H9 (cell line): ENCODE measurements at regions not wholly inside any gene's neighbourhood (a gene's known extent, or its start where the extent isn't known, plus 50 kb on each side); places are given as distances from the start of the nearest gene placed in this dataset.

Experiments
- DNase-seq: peaks from one replicate; pipeline ENCODE4 v3.0.0-alpha.2; 2017
- H2AFZ ChIP-seq: one replicate; pipeline ENCODE4 v1.6.1; 2013; ENCODE audit warnings: mild to moderate bottlenecking, low read length, control low read depth, moderate library complexity
- H2AK5ac ChIP-seq: 2 replicates; pipeline ENCODE4 v1.6.1; 2013; ENCODE audit warnings: low read length, control low read depth, mixed read lengths; ENCODE audit not compliant: insufficient read length
- H2BK120ac ChIP-seq: one replicate; pipeline ENCODE4 v1.6.1; 2013; ENCODE audit warnings: low read depth, mild to moderate bottlenecking, low read length, control low read depth, inconsistent platforms; ENCODE audit not compliant: poor library complexity, severe bottlenecking
- H2BK12ac ChIP-seq: 2 replicates; pipeline ENCODE4 v1.6.1; 2013; ENCODE audit warnings: low read length, control low read depth, mixed read lengths, low read depth; ENCODE audit not compliant: insufficient read length
- H2BK15ac ChIP-seq: 2 replicates; pipeline ENCODE4 v1.6.1; 2013; ENCODE audit warnings: low read depth, low read length, control low read depth
- H2BK20ac ChIP-seq: one replicate; pipeline ENCODE4 v1.6.1; 2013; ENCODE audit warnings: low read depth, mild to moderate bottlenecking, low read length, control low read depth, inconsistent platforms; ENCODE audit not compliant: poor library complexity, severe bottlenecking
- H2BK5ac ChIP-seq: 2 replicates; pipeline ENCODE4 v1.6.1; 2013; ENCODE audit warnings: low read length, control low read depth, mixed read lengths; ENCODE audit not compliant: insufficient read length
- H3K14ac ChIP-seq: 2 replicates; pipeline ENCODE4 v1.6.1; 2013; ENCODE audit warnings: low read length, control low read depth; ENCODE audit not compliant: insufficient read depth
- H3K18ac ChIP-seq: 2 replicates; pipeline ENCODE4 v1.6.1; 2013; ENCODE audit warnings: low read depth, mild to moderate bottlenecking, mixed read lengths, low read length, control low read depth; ENCODE audit not compliant: insufficient read length
- H3K23ac ChIP-seq: 2 replicates; pipeline ENCODE4 v1.6.1; 2013; ENCODE audit warnings: low read length, control low read depth, mixed read lengths, low read depth; ENCODE audit not compliant: insufficient read length
- H3K23me2 ChIP-seq: 2 replicates; pipeline ENCODE4 v1.6.1; 2013; ENCODE audit warnings: low read depth, mild to moderate bottlenecking, mixed read lengths, low read length, control low read depth; ENCODE audit not compliant: insufficient read length, poor library complexity, severe bottlenecking
- H3K27ac ChIP-seq: 2 replicates; pipeline ENCODE4 v1.5.1; 2013; ENCODE audit warnings: low read length, control low read depth, mixed read lengths, low read depth; ENCODE audit not compliant: insufficient read length
- H3K27me3 ChIP-seq: 2 replicates; pipeline ENCODE4 v1.6.1; 2013; ENCODE audit warnings: low read length, control low read depth, inconsistent platforms; ENCODE audit not compliant: insufficient read depth
- H3K4ac ChIP-seq: 2 replicates; pipeline ENCODE4 v1.6.1; 2013; ENCODE audit warnings: low read depth, mild to moderate bottlenecking, control low read depth, inconsistent platforms, low read length, moderate library complexity
- H3K4me1 ChIP-seq: 2 replicates; pipeline ENCODE4 v1.6.1; 2013; ENCODE audit warnings: low read length, control low read depth, inconsistent platforms; ENCODE audit not compliant: insufficient read depth
- H3K4me2 ChIP-seq: 2 replicates; pipeline ENCODE4 v1.6.1; 2013; ENCODE audit warnings: low read length, control low read depth, mixed read lengths; ENCODE audit not compliant: insufficient read length, insufficient read depth
- H3K56ac ChIP-seq: 2 replicates; pipeline ENCODE4 v1.6.1; 2013; ENCODE audit warnings: low read depth, mild to moderate bottlenecking, mixed read lengths, low read length, control low read depth; ENCODE audit not compliant: insufficient read length
- H3K79me1 ChIP-seq: 2 replicates; pipeline ENCODE4 v1.6.1; 2013; ENCODE audit warnings: low read depth, mild to moderate bottlenecking, moderate library complexity, low read length, control low read depth, inconsistent platforms; ENCODE audit not compliant: insufficient read depth, poor library complexity, severe bottlenecking
- H3K79me2 ChIP-seq: 2 replicates; pipeline ENCODE4 v1.6.1; 2013; ENCODE audit warnings: low read length, control low read depth, inconsistent platforms; ENCODE audit not compliant: insufficient read depth
- H3K9ac ChIP-seq: 2 replicates; pipeline ENCODE4 v1.6.1; 2013; ENCODE audit warnings: low read length, control low read depth, mixed read lengths; ENCODE audit not compliant: insufficient read length; ENCODE audit errors: extremely low read depth
- H3K9me3 ChIP-seq: one replicate; pipeline ENCODE4 v1.6.1; 2013; ENCODE audit warnings: low read depth, low read length, inconsistent platforms; ENCODE audit not compliant: control insufficient read depth
- H3T11ph ChIP-seq: one replicate; pipeline ENCODE4 v1.6.1; 2013; ENCODE audit warnings: mild to moderate bottlenecking, low read length, control low read depth, inconsistent platforms
- H4K20me1 ChIP-seq: one replicate; pipeline ENCODE4 v1.6.1; 2013; ENCODE audit not compliant: control insufficient read depth, insufficient read length, insufficient read depth
- H4K5ac ChIP-seq: 2 replicates; pipeline ENCODE4 v1.6.1; 2013; ENCODE audit warnings: low read depth, mild to moderate bottlenecking, mixed read lengths, low read length, control low read depth; ENCODE audit not compliant: insufficient read length
- H4K8ac ChIP-seq: replicated peaks from 2 replicates; pipeline ENCODE4 v1.6.1; 2013; ENCODE audit warnings: low read length, control low read depth, mixed read lengths, low read depth; ENCODE audit not compliant: insufficient read length
- H4K91ac ChIP-seq: 2 replicates; pipeline ENCODE4 v1.6.1; 2013; ENCODE audit warnings: low read depth, mild to moderate bottlenecking, moderate library complexity, mixed read lengths, low read length, control low read depth; ENCODE audit not compliant: insufficient read length
- H3K27ac Mint-ChIP-seq, 3 experiments: 2 replicates in 2 of 3; 3 replicates in 1 of 3; pipeline ENCODE4 v1.8.0; 2020 to 2021; ENCODE audit warnings: mixed read lengths in 3 of 3, mild to moderate bottlenecking in 1 of 3, moderate library complexity in 1 of 3
- H3K27me3 Mint-ChIP-seq: 2 replicates; pipeline ENCODE4 v1.8.0; 2021; ENCODE audit warnings: low read depth, mild to moderate bottlenecking, moderate library complexity, mixed read lengths
- H3K36me3 Mint-ChIP-seq, 3 experiments: 2 replicates in 2 of 3; 3 replicates in 1 of 3; pipeline ENCODE4 v1.8.0; 2020 to 2021; ENCODE audit warnings: low read depth in 3 of 3, mixed read lengths in 3 of 3; ENCODE audit not compliant: insufficient read depth in 1 of 3
- H3K4me1 Mint-ChIP-seq, 2 experiments: 2 replicates each; pipeline ENCODE4 v1.8.0; 2020; ENCODE audit warnings: mixed read lengths in 2 of 2
- H3K4me3 Mint-ChIP-seq, 2 experiments: 2 replicates in 1 of 2; 3 replicates in 1 of 2; pipeline ENCODE4 v1.8.0; 2020 to 2021; ENCODE audit warnings: mild to moderate bottlenecking in 2 of 2, mixed read lengths in 2 of 2, moderate library complexity in 1 of 2
- H3K9me3 Mint-ChIP-seq, 2 experiments: 2 replicates in 1 of 2; 3 replicates in 1 of 2; pipeline ENCODE4 v1.8.0; 2020; ENCODE audit warnings: mild to moderate bottlenecking in 2 of 2, mixed read lengths in 2 of 2, moderate library complexity in 1 of 2
- WGBS: extraction: QIAGEN DNeasy Blood & Tissue Kit; methylation state at CpG from one replicate; pipeline ENCODE4 v1.1.7; 2013; ENCODE audit warnings: missing lambda C conversion rate, low lambda C conversion rate, mixed read lengths; ENCODE audit not compliant: insufficient read length; ENCODE audit errors: extremely low coverage; 5-methylcytosine and 5-hydroxymethylcytosine counted together
- TF ChIP-seq, protein P1 (sequence below): fragments of 200-600 bp; sonication (generic); conservative IDR thresholded peaks from 3 replicates; pipeline ENCODE4 v1.8.0; 2021; ENCODE audit warnings: antibody characterized with exemption, mild to moderate bottlenecking

DNA sequence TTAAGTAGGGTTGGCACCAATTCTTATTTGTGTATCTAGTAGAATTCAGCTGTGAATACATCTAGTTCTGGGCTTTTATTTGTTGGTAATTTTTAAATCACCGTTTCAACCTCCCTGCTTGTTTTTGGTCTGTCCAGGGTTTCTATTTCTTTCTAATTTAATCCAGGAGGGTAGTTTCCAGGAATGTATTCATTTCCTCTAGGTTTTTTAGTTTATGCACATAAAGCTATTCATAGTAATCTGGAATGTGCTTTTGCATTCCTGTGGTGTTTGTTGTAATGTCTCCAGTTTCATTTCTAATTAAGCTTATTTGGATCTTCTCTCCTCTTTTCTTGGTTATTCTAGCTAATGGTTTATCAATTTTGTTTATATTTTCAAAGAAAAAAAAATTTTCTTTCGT lies 1361.8 kb upstream of the DDX18 start:
- H3K4me1 Mint-ChIP-seq: no peaks in the 10 kb centered on the region
- no peaks in the 10 kb centered on the region for H3K79me2 ChIP-seq
- H3K23ac ChIP-seq: no peak overlapping the region
- H3K9me3 ChIP-seq: no peaks in the 10 kb centered on the region
- H3K4me2 ChIP-seq: no peak overlapping the region
- H3K79me1 ChIP-seq: no peaks in the 10 kb centered on the region
- no peak overlapping the region for H2AK5ac ChIP-seq
- H3K9me3 Mint-ChIP-seq: peaks cover 13 to 15% of the 10 kb centered on the region in 2 experiments; a peak in 4 of 5 replicates
- H2BK20ac ChIP-seq: no peak overlapping the region
- TF ChIP-seq, protein P1, sequence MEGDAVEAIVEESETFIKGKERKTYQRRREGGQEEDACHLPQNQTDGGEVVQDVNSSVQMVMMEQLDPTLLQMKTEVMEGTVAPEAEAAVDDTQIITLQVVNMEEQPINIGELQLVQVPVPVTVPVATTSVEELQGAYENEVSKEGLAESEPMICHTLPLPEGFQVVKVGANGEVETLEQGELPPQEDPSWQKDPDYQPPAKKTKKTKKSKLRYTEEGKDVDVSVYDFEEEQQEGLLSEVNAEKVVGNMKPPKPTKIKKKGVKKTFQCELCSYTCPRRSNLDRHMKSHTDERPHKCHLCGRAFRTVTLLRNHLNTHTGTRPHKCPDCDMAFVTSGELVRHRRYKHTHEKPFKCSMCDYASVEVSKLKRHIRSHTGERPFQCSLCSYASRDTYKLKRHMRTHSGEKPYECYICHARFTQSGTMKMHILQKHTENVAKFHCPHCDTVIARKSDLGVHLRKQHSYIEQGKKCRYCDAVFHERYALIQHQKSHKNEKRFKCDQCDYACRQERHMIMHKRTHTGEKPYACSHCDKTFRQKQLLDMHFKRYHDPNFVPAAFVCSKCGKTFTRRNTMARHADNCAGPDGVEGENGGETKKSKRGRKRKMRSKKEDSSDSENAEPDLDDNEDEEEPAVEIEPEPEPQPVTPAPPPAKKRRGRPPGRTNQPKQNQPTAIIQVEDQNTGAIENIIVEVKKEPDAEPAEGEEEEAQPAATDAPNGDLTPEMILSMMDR: no peak
- H3K27ac Mint-ChIP-seq: no peak overlapping the region; a peak in 1 of 7 replicates
- no peak overlapping the region for H3K56ac ChIP-seq
- no peak overlapping the region for H2BK120ac ChIP-seq
- no peaks in the 10 kb centered on the region for H4K20me1 ChIP-seq
- WGBS: no CpG with 5 or more reads among the region's 2 CpGs
- no peak overlapping the region for H3K27ac ChIP-seq
- no peak overlapping the region for H2AFZ ChIP-seq
- H3K23me2 ChIP-seq: no peaks in the 10 kb centered on the region
- no peaks in the 10 kb centered on the region for H3K4me1 ChIP-seq
- H4K8ac ChIP-seq: no peak overlapping the region
- H4K91ac ChIP-seq: no peak overlapping the region
- H3K27me3 Mint-ChIP-seq: no peaks in the 10 kb centered on the region
- no peak overlapping the region for H3K4me3 Mint-ChIP-seq
- H2BK15ac ChIP-seq: no peak overlapping the region
- no peak overlapping the region for H3T11ph ChIP-seq
- no peaks in the 10 kb centered on the region for H3K27me3 ChIP-seq
- H3K4ac ChIP-seq: no peak overlapping the region
- no peak for DNase-seq
- H2BK5ac ChIP-seq: no peak overlapping the region
- no peak overlapping the region for H2BK12ac ChIP-seq
- peaks cover 0 to 15% (median 0%) of the 10 kb centered on the region in 3 experiments; a peak in 2 of 7 replicates for H3K36me3 Mint-ChIP-seq
- H3K9ac ChIP-seq: no peak overlapping the region
- H3K18ac ChIP-seq: no peak overlapping the region
- H3K14ac ChIP-seq: no peak overlapping the region
- H4K5ac ChIP-seq: no peak overlapping the region
